Hepatocyte (in vitro differentiated cells): ENCODE measurements at regions not wholly inside any gene's neighbourhood (a gene's known extent, or its start where the extent isn't known, plus 50 kb on each side); places are given as distances from the start of the nearest gene placed in this dataset.

Source experiments
- EZH2 ChIP-seq: fragments of 200-600 bp; sonication (generic); IDR thresholded peaks from 2 replicates; pipeline ENCODE4 v1.6.1; 2016; ENCODE audit warnings: antibody characterized with exemption, mild to moderate bottlenecking, borderline replicate concordance
- EZH2phosphoT487 ChIP-seq: fragments of 200-600 bp; sonication (generic); IDR thresholded peaks from one replicate; pipeline ENCODE4 v1.6.1; 2018; ENCODE audit warnings: antibody characterized with exemption, mild to moderate bottlenecking, low read depth, moderate library complexity; ENCODE audit not compliant: unreplicated experiment, severe bottlenecking
- TF ChIP-seq, protein P1 (sequence below): fragments of 200-600 bp; sonication (generic); IDR thresholded peaks from 2 replicates; pipeline ENCODE4 v1.5.1; 2016; ENCODE audit warnings: antibody characterized with exemption, mild to moderate bottlenecking; ENCODE audit not compliant: poor library complexity

DNA sequence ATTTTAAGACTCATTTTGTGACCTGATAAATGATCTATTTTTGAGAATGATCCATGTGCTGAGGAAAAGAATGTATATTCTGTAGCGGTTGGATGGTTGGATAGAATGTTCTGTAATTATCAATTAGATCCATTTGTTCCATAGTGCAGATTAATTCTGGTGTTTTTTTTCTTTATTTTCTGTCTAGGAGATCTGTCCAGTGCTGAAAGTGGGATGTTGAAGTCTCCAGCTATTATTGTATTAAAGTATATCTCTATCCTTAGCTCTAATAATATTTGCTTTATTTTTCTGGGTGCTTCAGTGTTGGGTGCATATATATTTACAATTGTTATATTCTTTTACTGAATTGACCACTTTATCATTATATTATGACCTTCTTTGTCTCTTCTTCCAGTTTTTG is 1344.9 kb upstream of the TENM3 start:
- TF ChIP-seq, protein P1, sequence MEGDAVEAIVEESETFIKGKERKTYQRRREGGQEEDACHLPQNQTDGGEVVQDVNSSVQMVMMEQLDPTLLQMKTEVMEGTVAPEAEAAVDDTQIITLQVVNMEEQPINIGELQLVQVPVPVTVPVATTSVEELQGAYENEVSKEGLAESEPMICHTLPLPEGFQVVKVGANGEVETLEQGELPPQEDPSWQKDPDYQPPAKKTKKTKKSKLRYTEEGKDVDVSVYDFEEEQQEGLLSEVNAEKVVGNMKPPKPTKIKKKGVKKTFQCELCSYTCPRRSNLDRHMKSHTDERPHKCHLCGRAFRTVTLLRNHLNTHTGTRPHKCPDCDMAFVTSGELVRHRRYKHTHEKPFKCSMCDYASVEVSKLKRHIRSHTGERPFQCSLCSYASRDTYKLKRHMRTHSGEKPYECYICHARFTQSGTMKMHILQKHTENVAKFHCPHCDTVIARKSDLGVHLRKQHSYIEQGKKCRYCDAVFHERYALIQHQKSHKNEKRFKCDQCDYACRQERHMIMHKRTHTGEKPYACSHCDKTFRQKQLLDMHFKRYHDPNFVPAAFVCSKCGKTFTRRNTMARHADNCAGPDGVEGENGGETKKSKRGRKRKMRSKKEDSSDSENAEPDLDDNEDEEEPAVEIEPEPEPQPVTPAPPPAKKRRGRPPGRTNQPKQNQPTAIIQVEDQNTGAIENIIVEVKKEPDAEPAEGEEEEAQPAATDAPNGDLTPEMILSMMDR = no peak
- TF ChIP-seq EZH2 = no peak
- TF ChIP-seq EZH2phosphoT487 = no peak
